HL-60/S4 treated with phorbol 12-myristate 13-acetate at 8.2 ng/mL for 4 days and 3 days (cell line): ENCODE measurements at regions not wholly inside any gene's neighbourhood (a gene's known extent, or its start where the extent isn't known, plus 50 kb on each side); places are given as distances from the start of the nearest gene placed in this dataset.
"Not testable (repeated sequence)": the region's sequence is repeated elsewhere in the genome, so short reads cannot be mapped to it uniquely, and the experiment has no call there.

Experiments
- in situ Hi-C: fragments of 300-500 bp; cut with MboI; formaldehyde crosslinking; loops from 2 replicates; pipeline ENCODE4 v1.15.0; 2022; ENCODE audit warnings: low sequenced_read_pairs

- in situ Hi-C loops, result no loop called here
Measured at GRCh38 chr5:63022403-63022802, 443.8 kb downstream of the LRRC70 start.

- in situ Hi-C loops, result no loop called here
Measured at GRCh38 chr5:63011158-63011557, 432.5 kb downstream of the LRRC70 start.

DNA sequence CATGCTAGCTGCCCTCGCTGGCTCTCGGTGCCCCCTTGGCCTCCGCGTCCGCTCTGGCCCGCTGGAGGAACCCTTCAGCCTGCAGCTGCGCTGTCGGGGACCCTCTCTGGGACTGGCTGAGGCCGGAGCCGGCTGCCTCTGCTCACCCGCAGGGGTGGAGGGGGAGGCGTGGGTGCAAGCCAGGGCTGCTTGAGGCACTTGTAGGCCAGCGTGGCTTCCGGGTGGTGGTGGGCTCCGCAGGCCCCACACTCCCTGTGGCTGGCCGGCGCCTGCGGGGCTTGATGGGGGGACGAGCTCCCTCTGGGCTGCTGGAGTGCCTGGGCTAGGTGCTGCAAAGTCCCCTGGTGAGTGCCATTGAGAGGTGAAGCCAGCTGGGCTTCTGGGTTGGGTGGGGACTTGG, 429.6 kb downstream of the LRRC70 start:
- in situ Hi-C loops, result no loop called here

- in situ Hi-C loops, result not testable (repeated sequence)
Measured at GRCh38 chr5:62994842-62995241, 416.2 kb downstream of the LRRC70 start.

DNA sequence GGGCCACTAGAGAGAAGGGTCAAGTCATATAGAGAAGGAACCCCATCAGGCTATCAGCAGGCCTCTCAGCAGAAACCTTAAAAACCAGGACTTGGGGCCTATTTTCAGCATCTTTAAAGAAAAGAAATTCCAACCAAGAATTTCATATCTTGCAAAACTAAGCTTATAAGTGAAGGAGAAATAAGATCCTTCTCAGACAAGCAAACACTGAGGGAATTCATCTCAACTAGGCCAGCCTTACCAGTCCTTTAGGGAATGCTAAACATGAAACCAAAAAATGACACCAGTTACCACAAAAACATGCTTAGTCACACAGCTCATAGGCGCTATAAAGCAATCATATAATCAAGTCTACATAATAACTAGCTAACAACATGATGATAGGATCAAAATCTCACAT, 407.1 kb downstream of the LRRC70 start:
- in situ Hi-C loops, result no loop called here

GRCh38 chr5:62982348-62982747, 403.7 kb downstream of the LRRC70 start:
- in situ Hi-C loops, result no loop called here

DNA sequence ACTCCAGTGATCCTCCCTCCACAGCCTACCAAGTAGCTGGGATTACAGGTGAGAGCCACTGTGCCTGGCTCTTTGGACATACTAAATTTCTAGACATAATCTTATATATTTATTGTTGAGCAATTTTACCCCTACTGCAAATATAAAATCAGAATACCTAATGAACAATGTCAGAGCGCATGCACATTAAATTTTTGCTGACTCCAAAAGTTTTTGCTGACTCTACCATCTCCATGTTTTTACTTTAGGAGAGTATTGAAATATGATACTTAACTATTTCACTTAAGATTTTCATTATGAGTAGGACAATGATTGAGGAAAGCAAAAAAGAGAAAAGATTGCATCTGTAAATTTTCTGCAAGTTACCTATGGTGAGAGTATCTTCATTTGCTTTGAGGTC, 402.3 kb downstream of the LRRC70 start:
- in situ Hi-C loops, result no loop called here

DNA sequence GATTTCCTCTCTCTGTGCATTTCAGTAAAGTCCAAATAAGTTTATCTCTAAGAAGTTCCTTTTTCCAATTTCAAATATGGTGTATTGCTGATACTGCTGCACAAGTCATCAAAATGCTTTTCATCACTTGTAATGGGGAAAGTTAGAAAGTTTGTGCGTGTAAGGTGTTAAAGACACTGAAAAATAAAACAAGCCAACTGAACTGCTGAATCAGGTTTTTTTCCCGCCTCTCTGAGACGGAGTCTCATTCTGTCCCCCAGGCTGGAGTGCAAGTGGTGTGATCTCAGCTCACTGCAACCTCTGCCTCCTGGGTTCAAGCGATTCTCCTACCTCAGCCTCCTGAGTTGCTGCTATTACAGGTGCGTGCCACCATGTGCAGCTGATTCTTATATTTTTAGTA, 400.9 kb downstream of the LRRC70 start:
- in situ Hi-C loops, result no loop called here

DNA sequence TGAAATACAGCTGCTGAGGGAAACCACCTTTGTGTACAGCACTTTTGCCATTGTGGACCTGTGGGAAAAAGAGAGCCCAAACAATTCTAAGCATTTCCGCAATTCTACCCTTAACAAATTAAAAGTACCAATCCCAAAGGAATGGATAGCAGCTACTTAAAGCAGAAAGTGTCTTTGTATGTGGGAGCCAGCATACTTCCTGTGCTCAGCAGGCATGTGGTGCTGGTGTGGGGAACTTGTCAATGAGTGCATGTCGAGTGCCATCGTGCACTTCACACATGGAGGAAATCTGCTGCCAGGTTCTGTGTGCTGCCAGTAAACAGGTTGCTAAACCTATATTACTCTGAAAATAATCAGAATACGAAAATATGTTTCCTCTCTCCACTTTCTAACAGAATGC, 399.0 kb downstream of the LRRC70 start:
- in situ Hi-C loops, result no loop called here

GRCh38 chr5:62974623-62975022, 396.0 kb downstream of the LRRC70 start:
- in situ Hi-C loops, result no loop called here

GRCh38 chr5:62969409-62970120, 390.9 kb downstream of the LRRC70 start:
- in situ Hi-C loops, result no loop called here

DNA sequence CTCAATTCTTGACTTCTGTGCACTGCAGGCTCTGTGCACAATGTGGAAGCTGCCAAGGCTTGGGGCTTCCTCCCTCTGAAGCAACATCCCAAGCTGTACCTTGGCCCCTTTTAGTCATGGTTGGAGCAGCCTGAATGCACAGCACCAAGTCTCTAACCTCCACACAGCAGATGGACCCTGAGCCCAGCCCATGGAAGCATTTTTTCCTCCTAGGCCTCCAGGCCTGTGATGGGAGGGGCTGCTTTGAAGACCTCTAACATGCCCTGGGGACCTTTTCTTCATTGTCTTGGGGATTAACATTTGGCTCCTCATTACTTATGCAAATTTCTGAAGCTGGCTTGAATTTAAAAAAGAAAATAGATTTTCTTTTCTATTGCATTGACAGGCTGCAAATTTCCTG, 385.8 kb downstream of the LRRC70 start:
- in situ Hi-C loops, result no loop called here

- in situ Hi-C loops, result no loop called here
Measured at GRCh38 chr5:62960781-62961180, 382.2 kb downstream of the LRRC70 start.

DNA sequence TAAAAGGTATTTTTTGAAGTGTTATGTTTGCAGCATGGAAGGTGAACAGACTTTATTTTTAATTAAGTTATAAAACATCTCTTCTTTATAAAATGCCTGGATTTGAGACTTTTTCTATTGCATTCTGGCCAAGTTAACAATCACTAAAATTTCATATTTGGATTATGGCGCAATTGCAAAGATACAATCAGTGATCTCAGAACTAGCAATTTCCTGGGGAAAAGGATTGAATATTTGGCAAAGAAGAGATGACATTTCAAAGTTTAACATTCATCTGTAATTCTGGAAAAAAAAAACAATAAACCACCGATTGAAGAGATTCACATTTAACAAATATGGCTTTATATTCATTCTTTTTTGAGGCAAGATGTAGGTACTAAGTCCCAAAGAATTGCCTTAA, 378.0 kb downstream of the LRRC70 start:
- in situ Hi-C loops, result no loop called here

GRCh38 chr5:62954578-62954977, 376.0 kb downstream of the LRRC70 start:
- in situ Hi-C loops, result no loop called here

DNA sequence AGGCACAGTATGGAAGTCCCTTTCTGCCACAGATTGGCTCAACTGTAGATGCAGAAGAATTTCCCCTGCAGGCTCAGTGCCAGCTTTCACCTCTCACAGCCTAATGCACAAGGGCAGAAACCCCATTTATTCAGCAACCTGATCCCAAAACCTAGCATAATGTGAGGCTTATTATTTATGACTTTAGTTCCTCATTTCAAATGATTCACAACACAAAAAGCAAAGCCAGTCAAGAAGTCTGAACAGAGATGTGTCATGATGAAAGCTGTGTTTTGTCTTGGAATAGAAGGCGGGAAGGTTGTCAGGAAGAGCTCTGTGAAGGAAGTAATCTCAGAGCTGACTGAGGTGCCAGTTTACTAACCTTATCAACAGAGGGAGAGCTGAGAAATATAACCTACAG, 369.7 kb downstream of the LRRC70 start:
- in situ Hi-C loops, result no loop called here

GRCh38 chr5:62942384-62942783, 363.8 kb downstream of the LRRC70 start:
- in situ Hi-C loops, result no loop called here

- in situ Hi-C loops, result no loop called here
Measured at GRCh38 chr5:62938927-62939326, 360.3 kb downstream of the LRRC70 start.

GRCh38 chr5:62937661-62938558, 359.3 kb downstream of the LRRC70 start:
- in situ Hi-C loops, result no loop called here

- in situ Hi-C loops, result no loop called here
Measured at GRCh38 chr5:62935660-62936059, 357.0 kb downstream of the LRRC70 start.

DNA sequence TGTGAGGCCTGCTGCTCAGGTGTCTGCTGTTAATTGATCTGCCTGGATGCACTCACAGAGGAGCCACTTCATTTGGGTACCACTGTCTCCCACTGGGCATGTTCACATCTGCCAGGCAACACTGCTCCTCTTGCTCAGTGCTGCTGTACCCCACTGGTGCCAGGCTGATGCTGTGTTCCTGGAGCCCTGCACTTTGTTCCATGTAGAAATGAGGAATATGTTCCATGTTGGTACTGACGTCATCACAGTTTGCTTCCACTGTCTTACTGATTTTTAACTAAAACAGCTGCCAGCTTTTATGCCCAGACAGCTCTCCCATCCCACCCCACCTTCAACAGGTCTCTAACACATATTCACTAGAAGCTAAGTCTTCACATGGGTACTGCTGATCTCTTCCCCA, 355.7 kb downstream of the LRRC70 start:
- in situ Hi-C loops, result no loop called here

GRCh38 chr5:62933261-62933660, 354.6 kb downstream of the LRRC70 start:
- in situ Hi-C loops, result no loop called here
